ENCODE measurements at regions not wholly inside any gene's neighbourhood (a gene's known extent, or its start where the extent isn't known, plus 50 kb on each side); places are given as distances from the start of the nearest gene placed in this dataset.
"Not testable (repeated sequence)": the region's sequence is repeated elsewhere in the genome, so short reads cannot be mapped to it uniquely, and the experiment has no call there.

- no peak for DNase-seq (ENCODE audit: low read depth in 1 of 2, low spot score in 1 of 2)
These were observed 59.6 kb upstream of the CPSF6 start for GRCh38 chr12:69179786-69180185.

- DNase-seq (ENCODE audit: low read depth in 1 of 2, low spot score in 1 of 2): not testable (repeated sequence)
These were observed 51.8 kb upstream of the CPSF6 start for GRCh38 chr12:69187572-69187971.

- DNase-seq (ENCODE audit: low read depth in 1 of 2, low spot score in 1 of 2): no peak
These were observed 49.9 kb upstream of the CPSF6 start for GRCh38 chr12:69189378-69189978.

Measured in activated CD4-positive, alpha-beta T cell treated with anti-CD3 and anti-CD28 coated beads, Interleukin-2, amount 50 U/mL, for 24 hours (primary cell).